Endothelial cell (in vitro differentiated cells): ENCODE measurements at regions not wholly inside any gene's neighbourhood (a gene's known extent, or its start where the extent isn't known, plus 50 kb on each side); places are given as distances from the start of the nearest gene placed in this dataset.

Source experiments
- DNase-seq: peaks from one replicate; pipeline ENCODE4 v3.0.0; 2021; ENCODE audit warnings: low spot score
- H3K27ac Mint-ChIP-seq: one replicate; pipeline ENCODE4 v1.8.0; 2021; ENCODE audit warnings: mixed read lengths, inconsistent platforms; ENCODE audit not compliant: unreplicated experiment
- H3K27me3 Mint-ChIP-seq: one replicate; pipeline ENCODE4 v1.8.0; 2021; ENCODE audit warnings: mild to moderate bottlenecking, moderate library complexity, mixed read lengths, inconsistent platforms; ENCODE audit not compliant: unreplicated experiment
- H3K36me3 Mint-ChIP-seq: one replicate; pipeline ENCODE4 v1.8.0; 2021; ENCODE audit warnings: mild to moderate bottlenecking, low read depth, mixed read lengths, inconsistent platforms; ENCODE audit not compliant: unreplicated experiment
- H3K4me1 Mint-ChIP-seq: one replicate; pipeline ENCODE4 v1.8.0; 2021; ENCODE audit warnings: mild to moderate bottlenecking, mixed read lengths, inconsistent platforms; ENCODE audit not compliant: unreplicated experiment
- H3K4me3 Mint-ChIP-seq: one replicate; pipeline ENCODE4 v1.8.0; 2021; ENCODE audit warnings: mild to moderate bottlenecking, mixed read lengths, inconsistent platforms; ENCODE audit not compliant: unreplicated experiment
- H3K9me3 Mint-ChIP-seq: one replicate; pipeline ENCODE4 v1.8.0; 2021; ENCODE audit warnings: mixed read lengths, inconsistent platforms; ENCODE audit not compliant: unreplicated experiment
- TF ChIP-seq, protein P1 (sequence below): fragments of 200-600 bp; sonication (generic); IDR thresholded peaks from one replicate; pipeline ENCODE4 v1.5.0; 2021; ENCODE audit warnings: antibody characterized with exemption; ENCODE audit not compliant: unreplicated experiment

GRCh38 chr2:221104361-221104811 lies 467.7 kb downstream of the EPHA4 start:
- peaks cover 8% of the 10 kb centered on the region for H3K4me1 Mint-ChIP-seq
- TF ChIP-seq, protein P1, sequence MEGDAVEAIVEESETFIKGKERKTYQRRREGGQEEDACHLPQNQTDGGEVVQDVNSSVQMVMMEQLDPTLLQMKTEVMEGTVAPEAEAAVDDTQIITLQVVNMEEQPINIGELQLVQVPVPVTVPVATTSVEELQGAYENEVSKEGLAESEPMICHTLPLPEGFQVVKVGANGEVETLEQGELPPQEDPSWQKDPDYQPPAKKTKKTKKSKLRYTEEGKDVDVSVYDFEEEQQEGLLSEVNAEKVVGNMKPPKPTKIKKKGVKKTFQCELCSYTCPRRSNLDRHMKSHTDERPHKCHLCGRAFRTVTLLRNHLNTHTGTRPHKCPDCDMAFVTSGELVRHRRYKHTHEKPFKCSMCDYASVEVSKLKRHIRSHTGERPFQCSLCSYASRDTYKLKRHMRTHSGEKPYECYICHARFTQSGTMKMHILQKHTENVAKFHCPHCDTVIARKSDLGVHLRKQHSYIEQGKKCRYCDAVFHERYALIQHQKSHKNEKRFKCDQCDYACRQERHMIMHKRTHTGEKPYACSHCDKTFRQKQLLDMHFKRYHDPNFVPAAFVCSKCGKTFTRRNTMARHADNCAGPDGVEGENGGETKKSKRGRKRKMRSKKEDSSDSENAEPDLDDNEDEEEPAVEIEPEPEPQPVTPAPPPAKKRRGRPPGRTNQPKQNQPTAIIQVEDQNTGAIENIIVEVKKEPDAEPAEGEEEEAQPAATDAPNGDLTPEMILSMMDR, result no peak
- no peak for DNase-seq
- H3K27ac Mint-ChIP-seq, result no peak overlapping the region
- no peaks in the 10 kb centered on the region for H3K36me3 Mint-ChIP-seq
- H3K9me3 Mint-ChIP-seq, result no peaks in the 10 kb centered on the region
- H3K27me3 Mint-ChIP-seq, result no peaks in the 10 kb centered on the region
- H3K4me3 Mint-ChIP-seq, result no peak overlapping the region

DNA sequence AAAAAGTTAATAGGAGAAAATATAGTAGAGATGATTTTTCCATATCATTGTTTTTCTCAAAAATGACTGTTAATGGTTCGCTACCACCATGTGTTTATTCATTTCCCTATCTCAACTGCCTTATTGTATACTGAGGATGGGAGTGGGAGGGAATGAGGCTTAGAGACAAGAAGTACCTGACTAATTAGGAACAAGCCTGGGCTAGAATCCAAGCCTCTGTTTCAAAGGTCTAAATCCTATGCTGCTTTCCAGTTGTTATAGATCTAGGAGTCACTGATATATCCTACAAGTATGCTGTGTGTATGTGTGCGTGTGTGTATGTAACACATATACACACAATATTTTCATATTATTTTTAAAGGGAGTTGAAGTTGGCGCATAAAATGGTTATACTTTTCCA lies 465.9 kb downstream of the EPHA4 start:
- TF ChIP-seq, protein P1, result no peak
- DNase-seq, result no peak
- H3K4me3 Mint-ChIP-seq, result no peak overlapping the region
- no peaks in the 10 kb centered on the region for H3K36me3 Mint-ChIP-seq
- no peaks in the 10 kb centered on the region for H3K27me3 Mint-ChIP-seq
- H3K27ac Mint-ChIP-seq, result no peak overlapping the region
- H3K9me3 Mint-ChIP-seq, result no peaks in the 10 kb centered on the region
- peaks cover 8% of the 10 kb centered on the region for H3K4me1 Mint-ChIP-seq

DNA sequence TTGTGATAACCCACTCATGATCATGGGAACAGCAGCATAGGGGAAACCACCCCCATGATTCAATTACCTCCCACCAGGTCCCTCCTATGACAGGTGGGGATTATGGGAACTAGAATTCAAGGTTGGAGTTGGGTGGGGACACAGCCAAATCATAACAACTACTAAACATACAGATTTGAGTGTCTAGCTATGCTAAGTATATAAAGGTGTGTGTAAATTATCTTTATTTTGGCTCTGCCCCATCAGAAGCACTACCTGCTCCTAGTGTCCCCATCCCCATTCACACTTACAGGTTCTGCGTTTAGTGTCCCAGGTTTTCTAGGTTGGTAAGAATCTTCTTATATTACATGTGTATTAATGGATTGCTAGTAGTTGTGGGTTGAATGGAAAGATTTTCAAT lies 464.7 kb downstream of the EPHA4 start:
- H3K27ac Mint-ChIP-seq, result no peak overlapping the region
- H3K4me1 Mint-ChIP-seq, result peaks cover 8% of the 10 kb centered on the region
- no peaks in the 10 kb centered on the region for H3K9me3 Mint-ChIP-seq
- H3K4me3 Mint-ChIP-seq, result no peak overlapping the region
- no peak for DNase-seq
- TF ChIP-seq, protein P1, result no peak
- no peaks in the 10 kb centered on the region for H3K27me3 Mint-ChIP-seq
- H3K36me3 Mint-ChIP-seq, result no peaks in the 10 kb centered on the region

DNA sequence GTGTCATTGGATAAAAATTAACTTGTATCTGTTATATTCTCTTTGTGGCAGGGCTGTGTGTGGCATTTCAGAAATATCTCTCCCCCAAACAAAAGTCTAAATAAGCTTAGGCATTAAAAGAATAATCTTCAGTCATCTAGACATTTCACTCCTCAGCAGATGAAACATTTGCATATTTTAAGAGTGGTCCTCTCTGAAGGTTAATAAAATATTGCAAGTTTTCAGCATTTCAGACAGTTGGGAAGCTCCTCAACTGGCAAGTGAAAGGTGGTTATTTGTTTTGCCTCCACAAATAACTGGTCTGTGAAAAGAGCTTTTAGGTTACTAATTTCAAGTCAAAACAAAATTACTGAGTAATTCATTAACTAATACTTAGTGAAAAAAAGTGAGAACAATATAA lies 462.6 kb downstream of the EPHA4 start:
- DNase-seq, result no peak
- H3K9me3 Mint-ChIP-seq, result no peaks in the 10 kb centered on the region
- no peak overlapping the region for H3K4me3 Mint-ChIP-seq
- no peaks in the 10 kb centered on the region for H3K36me3 Mint-ChIP-seq
- TF ChIP-seq, protein P1, result no peak
- H3K27me3 Mint-ChIP-seq, result no peaks in the 10 kb centered on the region
- peaks cover 2% of the 10 kb centered on the region for H3K4me1 Mint-ChIP-seq
- H3K27ac Mint-ChIP-seq, result no peak overlapping the region

GRCh38 chr2:221111739-221112138 lies 460.4 kb downstream of the EPHA4 start:
- TF ChIP-seq, protein P1, result no peak
- no peak overlapping the region for H3K4me3 Mint-ChIP-seq
- no peak for DNase-seq
- H3K36me3 Mint-ChIP-seq, result no peaks in the 10 kb centered on the region
- no peak overlapping the region for H3K27ac Mint-ChIP-seq
- H3K27me3 Mint-ChIP-seq, result no peaks in the 10 kb centered on the region
- H3K4me1 Mint-ChIP-seq, result peaks cover 5% of the 10 kb centered on the region
- no peaks in the 10 kb centered on the region for H3K9me3 Mint-ChIP-seq
